Mucosa of rectum (tissue), 2 donors: ENCODE measurements at regions not wholly inside any gene's neighbourhood (a gene's known extent, or its start where the extent isn't known, plus 50 kb on each side); places are given as distances from the start of the nearest gene placed in this dataset.

Experiments used
- H3K27ac ChIP-seq, 2 donors: one replicate each; pipeline ENCODE4 v1.7.0; 2013; ENCODE audit warnings: inconsistent platforms in 2 of 2, low read depth in 2 of 2, low read length in 2 of 2
- H3K27me3 ChIP-seq, 2 donors: one replicate each; pipeline ENCODE4 v1.7.0; 2013; ENCODE audit warnings: low read length in 2 of 2; ENCODE audit not compliant: control insufficient read depth in 2 of 2, insufficient read depth in 2 of 2
- H3K36me3 ChIP-seq, 2 donors: one replicate each; pipeline ENCODE4 v1.7.0; 2013; ENCODE audit warnings: low read length in 2 of 2; ENCODE audit not compliant: control insufficient read depth in 2 of 2, insufficient read depth in 2 of 2
- H3K4me1 ChIP-seq, 2 donors: one replicate each; pipeline ENCODE4 v1.7.0; 2013; ENCODE audit warnings: low read length in 2 of 2, mild to moderate bottlenecking in 1 of 2; ENCODE audit not compliant: control insufficient read depth in 2 of 2, insufficient read depth in 2 of 2
- H3K4me3 ChIP-seq, 2 donors: one replicate each; pipeline ENCODE4 v1.7.0; 2013; ENCODE audit warnings: low read length in 2 of 2
- H3K9ac ChIP-seq, 2 donors: one replicate each; pipeline ENCODE4 v1.7.0; 2013; ENCODE audit warnings: low read length in 2 of 2, low read depth in 1 of 2, mild to moderate bottlenecking in 1 of 2
- H3K9me3 ChIP-seq, 2 donors: one replicate each; pipeline ENCODE4 v1.7.0; 2013; ENCODE audit warnings: low read length in 2 of 2; ENCODE audit not compliant: control insufficient read depth in 2 of 2
- donor health status: healthy.
- donor health status: Normal muscosa, but diverticular disease.

DNA sequence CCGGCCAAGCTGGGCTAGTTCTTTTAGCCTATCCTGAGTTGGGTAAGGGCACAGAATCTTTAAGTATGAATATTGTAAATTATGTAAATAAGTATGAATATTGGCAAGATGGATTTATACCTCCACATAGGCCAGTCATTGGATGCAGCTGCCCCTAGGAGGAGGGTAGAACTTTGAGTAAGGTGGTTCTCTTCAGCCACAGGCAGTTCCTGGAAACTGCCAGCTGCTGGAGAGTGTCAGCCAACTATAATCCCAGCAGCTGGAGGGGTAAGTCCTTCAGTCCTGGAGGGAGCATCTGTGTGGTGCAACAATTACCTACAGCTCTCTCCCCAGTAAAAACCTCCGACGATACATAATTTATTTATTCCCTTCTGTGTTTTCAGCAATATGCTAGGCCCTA lies 65.8 kb upstream of the TMPO start:
- no peaks in the 10 kb centered on the region for H3K36me3 ChIP-seq
- H3K27ac ChIP-seq: no peak overlapping the region
- H3K27me3 ChIP-seq: no peaks in the 10 kb centered on the region
- H3K9me3 ChIP-seq: no peaks in the 10 kb centered on the region
- no peaks in the 10 kb centered on the region for H3K4me1 ChIP-seq
- no peak overlapping the region for H3K4me3 ChIP-seq
- no peak overlapping the region for H3K9ac ChIP-seq

DNA sequence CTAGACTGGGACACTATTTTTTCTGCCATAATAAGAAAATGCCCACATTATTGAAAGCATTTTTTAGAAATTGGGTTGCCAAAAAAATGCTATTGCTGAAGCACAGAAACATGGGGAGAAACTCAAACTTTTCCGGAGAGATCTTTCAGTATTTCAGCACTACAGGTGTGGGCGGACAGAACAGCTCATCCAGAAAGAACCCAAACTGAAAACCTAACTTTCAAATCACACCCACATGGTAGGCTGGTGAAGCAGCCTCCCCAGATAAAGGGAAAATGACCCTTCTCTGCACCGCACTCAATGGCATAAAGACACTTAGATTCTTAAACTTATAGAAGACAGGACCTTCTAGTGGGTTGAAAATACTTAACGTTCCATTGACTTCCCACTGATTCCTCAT lies 62.3 kb upstream of the TMPO start:
- Histone ChIP-seq H3K4me3 (no peak overlapping the region), H3K36me3 (no peaks in the 10 kb centered on the region), H3K9ac (no peak overlapping the region), H3K4me1 (peaks cover 2% of the 10 kb centered on the region in 2 donors), H3K27me3 (peaks cover 4% of the 10 kb centered on the region in 2 donors), H3K9me3 (no peaks in the 10 kb centered on the region), H3K27ac (no peak overlapping the region)

DNA sequence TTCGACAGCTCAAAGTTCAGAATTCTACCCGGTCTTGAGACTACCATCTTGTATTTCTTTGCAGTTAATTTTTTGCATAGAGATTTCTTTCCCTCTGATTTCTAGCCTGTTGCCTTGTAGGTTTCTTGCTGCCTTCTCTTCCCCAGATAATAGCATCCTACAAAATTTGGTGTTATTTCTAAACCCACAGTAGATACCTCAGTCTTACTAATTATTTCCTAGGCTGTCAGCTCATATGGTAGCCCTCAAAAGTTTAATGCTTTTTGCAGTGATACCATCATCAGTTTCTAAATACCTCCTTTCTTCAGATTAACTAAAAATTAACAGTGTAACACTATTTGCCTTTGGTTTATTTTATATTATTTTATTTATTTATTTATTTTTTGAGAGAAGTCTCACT lies 61.9 kb upstream of the TMPO start:
- no peak overlapping the region for H3K27ac ChIP-seq
- H3K9ac ChIP-seq: no peak overlapping the region
- H3K27me3 ChIP-seq: peaks cover 4% of the 10 kb centered on the region in 2 donors
- peaks cover 2% of the 10 kb centered on the region in 2 donors for H3K4me1 ChIP-seq
- no peaks in the 10 kb centered on the region for H3K9me3 ChIP-seq
- H3K4me3 ChIP-seq: no peak overlapping the region
- no peaks in the 10 kb centered on the region for H3K36me3 ChIP-seq

DNA sequence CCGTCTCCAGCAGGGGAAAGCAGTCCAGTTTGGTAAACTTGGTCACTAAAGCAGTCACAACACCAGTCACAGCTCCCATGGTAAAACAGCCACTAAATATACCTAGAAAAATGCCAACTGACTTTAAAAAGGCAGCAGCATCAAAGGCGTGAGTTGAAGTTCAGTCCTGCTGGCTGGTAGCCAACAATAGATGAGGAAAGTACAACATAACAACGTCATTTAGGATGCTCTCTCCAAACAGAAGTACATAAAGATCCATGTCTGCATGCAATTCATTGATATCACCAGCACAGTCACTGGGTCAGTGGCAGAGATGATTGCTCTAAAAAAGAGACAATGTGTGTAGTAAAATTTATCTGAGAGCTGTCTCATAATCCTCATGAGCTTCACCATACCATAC lies 59.3 kb upstream of the TMPO start:
- Histone ChIP-seq H3K9ac (no peak overlapping the region), H3K27ac (no peak overlapping the region), H3K36me3 (no peaks in the 10 kb centered on the region), H3K4me1 (peaks cover 2% of the 10 kb centered on the region in 2 donors), H3K9me3 (no peaks in the 10 kb centered on the region), H3K4me3 (no peak overlapping the region), H3K27me3 (peaks cover 4% of the 10 kb centered on the region in 2 donors)

DNA sequence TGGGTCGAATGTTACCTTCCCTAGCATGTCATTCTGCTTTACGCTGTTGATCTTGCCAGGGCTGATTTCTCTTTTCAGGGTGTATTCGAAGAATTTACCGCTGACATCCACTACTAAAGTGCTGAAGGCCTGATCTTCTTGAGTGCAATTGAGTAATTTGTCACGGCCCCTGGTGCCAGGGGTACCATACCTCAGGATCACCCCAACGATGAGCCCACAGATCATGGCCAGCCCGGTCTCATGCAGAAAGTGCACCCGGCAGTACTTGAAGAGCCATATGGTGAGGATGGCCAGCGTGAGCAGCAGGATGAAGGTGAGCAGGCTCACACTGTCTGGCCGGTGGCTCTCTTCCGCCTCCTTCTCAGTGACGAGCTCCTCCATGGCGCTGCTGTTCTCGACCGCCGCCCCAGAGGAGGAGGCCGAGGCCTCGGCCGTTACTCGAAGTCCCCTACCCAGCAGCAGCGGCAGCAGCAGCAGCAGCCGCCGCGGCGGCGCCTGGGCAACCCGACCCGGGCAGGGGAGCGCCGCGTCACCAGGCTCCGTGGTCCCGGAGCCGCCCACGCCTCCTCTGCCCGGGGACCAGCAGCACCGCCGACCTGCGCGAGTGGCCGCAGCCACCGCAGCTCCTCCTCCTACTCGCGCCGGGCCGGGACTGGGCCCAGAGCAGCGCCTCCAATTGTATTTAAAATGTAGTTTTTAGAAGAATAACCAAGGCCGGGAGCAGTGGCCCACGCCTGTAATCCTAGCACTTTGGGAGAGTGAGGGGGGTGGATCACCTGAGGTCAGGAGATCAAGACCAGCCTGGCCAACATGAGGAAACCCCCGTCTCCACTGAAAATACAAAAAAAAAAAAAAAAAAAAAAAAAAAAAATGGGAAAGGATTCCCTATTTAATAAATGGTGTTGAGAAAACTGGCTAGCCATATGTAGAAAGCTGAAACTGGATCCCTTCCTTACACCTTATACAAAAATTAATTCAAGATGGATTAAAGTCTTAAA lies 58.5 kb upstream of the TMPO start:
- Histone ChIP-seq H3K4me3 (peak overlapping the region; percentile 30 to 62), H3K36me3 (no peaks in the 10 kb centered on the region), H3K27ac (no peak overlapping the region), H3K9ac (peak overlapping the region; percentile 24 to 43), H3K27me3 (peaks cover 4% of the 10 kb centered on the region in 2 donors), H3K4me1 (peaks cover 2% of the 10 kb centered on the region in 2 donors), H3K9me3 (no peaks in the 10 kb centered on the region)

DNA sequence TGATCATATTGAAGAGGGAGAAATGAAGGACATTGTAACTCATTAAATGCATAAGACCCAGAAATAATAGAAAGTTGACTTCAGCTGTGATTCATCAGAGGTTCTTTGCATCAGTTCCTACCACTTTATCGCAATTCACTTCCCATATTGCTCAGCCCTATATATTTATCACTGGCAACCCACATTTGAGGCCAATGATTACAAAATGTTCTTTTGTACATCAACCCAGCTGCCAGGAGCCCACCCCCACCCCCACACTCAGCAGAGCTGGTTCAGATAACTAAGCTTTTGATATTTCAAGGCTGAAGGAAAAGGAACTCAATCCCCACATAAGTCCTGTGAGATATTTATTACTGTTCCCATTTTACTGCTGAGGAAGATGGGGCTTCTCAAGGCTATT lies 51.2 kb upstream of the TMPO start:
- H3K4me3 ChIP-seq: no peak overlapping the region
- no peak overlapping the region for H3K27ac ChIP-seq
- no peaks in the 10 kb centered on the region for H3K9me3 ChIP-seq
- H3K9ac ChIP-seq: no peak overlapping the region
- H3K36me3 ChIP-seq: no peaks in the 10 kb centered on the region
- H3K27me3 ChIP-seq: no peaks in the 10 kb centered on the region
- H3K4me1 ChIP-seq: no peaks in the 10 kb centered on the region

DNA sequence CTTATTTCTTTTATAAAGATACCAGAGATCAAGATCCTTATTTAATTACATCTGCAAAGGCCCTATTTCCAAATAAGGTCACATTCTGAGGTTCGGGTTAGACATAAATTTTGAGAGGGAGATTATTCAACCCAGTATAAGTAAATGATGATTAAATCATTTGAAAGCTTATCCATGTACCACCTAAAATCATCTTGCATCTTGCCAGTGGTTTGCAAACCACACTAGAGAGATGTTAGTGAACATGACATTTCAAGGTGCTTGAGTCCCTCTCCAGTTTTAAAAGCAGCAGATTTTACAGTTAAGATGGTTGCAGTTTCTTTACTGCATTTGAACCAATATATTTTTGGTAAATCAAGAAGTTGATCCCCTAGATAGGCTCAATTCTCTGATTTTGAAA lies 49.9 kb upstream of the TMPO start:
- Histone ChIP-seq H3K4me3 (no peak overlapping the region), H3K27me3 (no peaks in the 10 kb centered on the region), H3K9ac (no peak overlapping the region), H3K36me3 (no peaks in the 10 kb centered on the region), H3K4me1 (no peaks in the 10 kb centered on the region), H3K9me3 (no peaks in the 10 kb centered on the region), H3K27ac (no peak overlapping the region)
